Fibroblast of villous mesenchyme (primary cell): ENCODE measurements at regions not wholly inside any gene's neighbourhood (a gene's known extent, or its start where the extent isn't known, plus 50 kb on each side); places are given as distances from the start of the nearest gene placed in this dataset.

Experiments used
- DNase-seq: peaks from one replicate; pipeline ENCODE4 v3.0.0-alpha.2; 2010; ENCODE audit warnings: low read depth
- H3K4me3 ChIP-seq: 2 replicates; pipeline ENCODE4 v1.5.1; 2011; ENCODE audit warnings: low read depth, mild to moderate bottlenecking, low read length
- CTCF ChIP-seq: IDR thresholded peaks from 2 replicates; pipeline ENCODE4 v1.5.1; 2012; ENCODE audit warnings: low read depth, mild to moderate bottlenecking, low read length; ENCODE audit not compliant: insufficient read depth

GRCh38 chr3:104281713-104282112, 1085.0 kb upstream of the ALCAM start:
- no peak for DNase-seq
- no peak overlapping the region for H3K4me3 ChIP-seq
- TF ChIP-seq CTCF, result no peak

GRCh38 chr3:104286645-104287044, 1080.1 kb upstream of the ALCAM start:
- H3K4me3 ChIP-seq, result no peak overlapping the region
- DNase-seq, result no peak
- TF ChIP-seq CTCF, result no peak

GRCh38 chr3:104291437-104291851, 1075.3 kb upstream of the ALCAM start:
- peak; percentile 53 for DNase-seq
- TF ChIP-seq CTCF, result no peak
- peak overlapping the region; percentile 14 for H3K4me3 ChIP-seq

- peak overlapping the region; percentile 14 for H3K4me3 ChIP-seq
- no peak for TF ChIP-seq CTCF
- DNase-seq, result no peak
These were observed 1074.8 kb upstream of the ALCAM start for GRCh38 chr3:104291878-104292277.

GRCh38 chr3:104297617-104298016, 1069.1 kb upstream of the ALCAM start:
- no peak for TF ChIP-seq CTCF
- no peak overlapping the region for H3K4me3 ChIP-seq
- no peak for DNase-seq

- DNase-seq, result no peak
- no peak overlapping the region for H3K4me3 ChIP-seq
- no peak for TF ChIP-seq CTCF
These were observed 1068.0 kb upstream of the ALCAM start for GRCh38 chr3:104298662-104299061.

- no peak for DNase-seq
- no peak for TF ChIP-seq CTCF
- no peak overlapping the region for H3K4me3 ChIP-seq
These were observed 1050.6 kb upstream of the ALCAM start for GRCh38 chr3:104316118-104316517.
